NCI-H2171 (cell line): ENCODE measurements at regions not wholly inside any gene's neighbourhood (a gene's known extent, or its start where the extent isn't known, plus 50 kb on each side); places are given as distances from the start of the nearest gene placed in this dataset.
A peak's percentile ranks its signal among the peaks of the same experiment; 100 is the strongest.
"Not testable (repeated sequence)": the region's sequence is repeated elsewhere in the genome, so short reads cannot be mapped to it uniquely, and the experiment has no call there.

Source experiments
- DNase-seq: peaks from one replicate; lab custom pipeline; 2025; lab: John Stamatoyannopoulos, UW

GRCh38 chr7:39825401-39825980, 124.6 kb upstream of the CDK13 start:
- no peak for DNase-seq

- DNase-seq = no peak
Measured at GRCh38 chr7:39826166-39826565, 123.9 kb upstream of the CDK13 start.

- no peak for DNase-seq
Measured at GRCh38 chr7:39827571-39827970, 122.5 kb upstream of the CDK13 start.

GRCh38 chr7:39829028-39829427, 121.0 kb upstream of the CDK13 start:
- DNase-seq = no peak

- no peak for DNase-seq
Measured at GRCh38 chr7:39832519-39833085, 117.5 kb upstream of the CDK13 start.

- peak; percentile 77 for DNase-seq
Measured at GRCh38 chr7:39833180-39833799, 116.8 kb upstream of the CDK13 start.

GRCh38 chr7:39833865-39834634, 116.0 kb upstream of the CDK13 start:
- not testable (repeated sequence) for DNase-seq

GRCh38 chr7:39838326-39838725, 111.7 kb upstream of the CDK13 start:
- DNase-seq = peak; percentile 5

GRCh38 chr7:39845006-39845405, 105.0 kb upstream of the CDK13 start:
- no peak for DNase-seq

GRCh38 chr7:39847227-39847626, 102.8 kb upstream of the CDK13 start:
- no peak for DNase-seq

GRCh38 chr7:39851466-39852045, 98.5 kb upstream of the CDK13 start:
- no peak for DNase-seq

- DNase-seq = not testable (repeated sequence)
Measured at GRCh38 chr7:39854616-39855324, 95.3 kb upstream of the CDK13 start.

- DNase-seq = no peak
Measured at GRCh38 chr7:39855325-39855674, 94.8 kb upstream of the CDK13 start.

- DNase-seq = not testable (repeated sequence)
Measured at GRCh38 chr7:39863675-39864322, 86.3 kb upstream of the CDK13 start.

GRCh38 chr7:39869888-39870522, 80.1 kb upstream of the CDK13 start:
- DNase-seq = not testable (repeated sequence)

- not testable (repeated sequence) for DNase-seq
Measured at GRCh38 chr7:39871610-39872009, 78.4 kb upstream of the CDK13 start.

GRCh38 chr7:39880556-39880955, 69.5 kb upstream of the CDK13 start:
- DNase-seq = no peak

- DNase-seq = no peak
Measured at GRCh38 chr7:39882148-39882784, 67.8 kb upstream of the CDK13 start.

GRCh38 chr7:39883812-39884390, 66.2 kb upstream of the CDK13 start:
- no peak for DNase-seq
